Right lobe of liver (tissue), 4 donors: ENCODE measurements at regions not wholly inside any gene's neighbourhood (a gene's known extent, or its start where the extent isn't known, plus 50 kb on each side); places are given as distances from the start of the nearest gene placed in this dataset.

Experiments used
- POLR2A ChIP-seq: fragments of 450-650 bp; IDR thresholded peaks from one replicate; pipeline ENCODE4 v1.6.1; 2017; ENCODE audit warnings: antibody characterized with exemption, mild to moderate bottlenecking
- TF ChIP-seq, protein P1 (sequence below), 4 donors: fragments of 200-600 bp in 3 of 4; fragments of 450-650 bp in 1 of 4; IDR thresholded peaks; one replicate each; pipeline versions ENCODE4 v1.5.1 to v1.8.0; 2016 to 2022; ENCODE audit warnings: antibody characterized with exemption in 4 of 4, mild to moderate bottlenecking in 2 of 4
- donor health status: DM: no; HTN: no; CAD: no.
- donor health status: DM: no; HTN: no; CAD: no.
- donor health status: DM: no; HTN: yes; CAD: no.

GRCh38 chr13:64662887-64663593, 2567.1 kb downstream of the PCDH9 start:
- TF ChIP-seq, protein P1, sequence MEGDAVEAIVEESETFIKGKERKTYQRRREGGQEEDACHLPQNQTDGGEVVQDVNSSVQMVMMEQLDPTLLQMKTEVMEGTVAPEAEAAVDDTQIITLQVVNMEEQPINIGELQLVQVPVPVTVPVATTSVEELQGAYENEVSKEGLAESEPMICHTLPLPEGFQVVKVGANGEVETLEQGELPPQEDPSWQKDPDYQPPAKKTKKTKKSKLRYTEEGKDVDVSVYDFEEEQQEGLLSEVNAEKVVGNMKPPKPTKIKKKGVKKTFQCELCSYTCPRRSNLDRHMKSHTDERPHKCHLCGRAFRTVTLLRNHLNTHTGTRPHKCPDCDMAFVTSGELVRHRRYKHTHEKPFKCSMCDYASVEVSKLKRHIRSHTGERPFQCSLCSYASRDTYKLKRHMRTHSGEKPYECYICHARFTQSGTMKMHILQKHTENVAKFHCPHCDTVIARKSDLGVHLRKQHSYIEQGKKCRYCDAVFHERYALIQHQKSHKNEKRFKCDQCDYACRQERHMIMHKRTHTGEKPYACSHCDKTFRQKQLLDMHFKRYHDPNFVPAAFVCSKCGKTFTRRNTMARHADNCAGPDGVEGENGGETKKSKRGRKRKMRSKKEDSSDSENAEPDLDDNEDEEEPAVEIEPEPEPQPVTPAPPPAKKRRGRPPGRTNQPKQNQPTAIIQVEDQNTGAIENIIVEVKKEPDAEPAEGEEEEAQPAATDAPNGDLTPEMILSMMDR (IDR thresholded peaks at IDR 0.05): no peak
- TF ChIP-seq POLR2A: no peak
